Neural cell (in vitro differentiated cells): ENCODE measurements at regions not wholly inside any gene's neighbourhood (a gene's known extent, or its start where the extent isn't known, plus 50 kb on each side); places are given as distances from the start of the nearest gene placed in this dataset.

Source experiments
- H2AFZ ChIP-seq: fragments of 200-600, 300-800 bp; sonication (generic), shearing (Covaris generic); 2 replicates; pipeline ENCODE4 v1.6.0; 2014; ENCODE audit warnings: low read depth, mild to moderate bottlenecking, antibody characterized with exemption, low read length, moderate library complexity
- H3F3A ChIP-seq: fragments of 200-600 bp; shearing (Covaris generic); 2 replicates; pipeline ENCODE4 v1.6.1; 2016; ENCODE audit warnings: mild to moderate bottlenecking, moderate library complexity, mixed read lengths, antibody characterized with exemption, low read length; ENCODE audit not compliant: insufficient read depth, poor library complexity, severe bottlenecking
- H3K27ac ChIP-seq: fragments of 200-600, 300-800 bp; sonication (generic), shearing (Covaris generic); 2 replicates; pipeline ENCODE4 v1.5.1; 2014; ENCODE audit warnings: mild to moderate bottlenecking, low read length, moderate library complexity
- H3K27me3 ChIP-seq: fragments of 300-800, 200-600 bp; sonication (generic), shearing (Covaris generic); 2 replicates; pipeline ENCODE4 v1.6.0; 2014; ENCODE audit warnings: mild to moderate bottlenecking, low read depth, low read length, moderate library complexity; ENCODE audit not compliant: insufficient read depth
- H3K36me3 ChIP-seq: fragments of 300-800, 200-600 bp; sonication (generic), shearing (Covaris generic); 2 replicates; pipeline ENCODE4 v1.5.1; 2014; ENCODE audit warnings: mild to moderate bottlenecking, antibody characterized with exemption, low read length, moderate library complexity; ENCODE audit not compliant: insufficient read depth
- H3K4me2 ChIP-seq: fragments of 300-800, 200-600 bp; sonication (generic), shearing (Covaris generic); 2 replicates; pipeline ENCODE4 v1.6.0; 2014; ENCODE audit warnings: mild to moderate bottlenecking, low read length
- H3K4me3 ChIP-seq: fragments of 300-800, 200-600 bp; sonication (generic), shearing (Covaris generic); 2 replicates; pipeline ENCODE4 v1.5.1; 2014; ENCODE audit warnings: mild to moderate bottlenecking, low read length, moderate library complexity
- H3K79me2 ChIP-seq: fragments of 200-600 bp; shearing (Covaris generic); replicated peaks from 2 replicates; pipeline ENCODE4 v1.6.0; 2014; ENCODE audit warnings: mild to moderate bottlenecking, low read length, moderate library complexity; ENCODE audit not compliant: insufficient read depth
- H3K9ac ChIP-seq: fragments of 300-800, 200-600 bp; sonication (generic), shearing (Covaris generic); 2 replicates; pipeline ENCODE4 v1.6.1; 2016; ENCODE audit warnings: mild to moderate bottlenecking, low read length, mixed read lengths
- H3K9me2 ChIP-seq: fragments of 200-600 bp; shearing (Covaris generic); 2 replicates; pipeline ENCODE4 v1.6.1; 2016; ENCODE audit warnings: mild to moderate bottlenecking, low read length, mixed read lengths; ENCODE audit not compliant: insufficient read depth
- H3K9me3 ChIP-seq: fragments of 200-600, 300-800 bp; sonication (generic), shearing (Covaris generic); 2 replicates; pipeline ENCODE4 v1.6.1; 2016; ENCODE audit warnings: mild to moderate bottlenecking, mixed run types, low read length, moderate library complexity, mixed read lengths
- H4K20me1 ChIP-seq: fragments of 200-600 bp; shearing (Covaris generic); 2 replicates; pipeline ENCODE4 v1.6.1; 2016; ENCODE audit warnings: mild to moderate bottlenecking, mixed run types; ENCODE audit not compliant: insufficient read depth
- EP300 ChIP-seq: fragments of 450-650 bp; conservative IDR thresholded peaks from 2 replicates; pipeline ENCODE4 v1.6.1; 2014; ENCODE audit warnings: antibody characterized with exemption, mild to moderate bottlenecking, moderate library complexity; ENCODE audit not compliant: poor library complexity, severe bottlenecking
- MXI1 ChIP-seq: fragments of 450-650 bp; conservative IDR thresholded peaks from 2 replicates; pipeline ENCODE4 v1.6.1; 2014; ENCODE audit warnings: antibody characterized with exemption, mild to moderate bottlenecking; ENCODE audit not compliant: poor library complexity, severe bottlenecking
- POLR2AphosphoS5 ChIP-seq: IDR thresholded peaks from 2 replicates; pipeline ENCODE4 v1.6.1; 2012
- RAD21 ChIP-seq: fragments of 450-650 bp; conservative IDR thresholded peaks from 2 replicates; pipeline ENCODE4 v1.6.1; 2014; ENCODE audit warnings: antibody characterized with exemption, mild to moderate bottlenecking, moderate library complexity
- SMC3 ChIP-seq: fragments of 450-650 bp; conservative IDR thresholded peaks from 2 replicates; pipeline ENCODE4 v1.6.1; 2014; ENCODE audit warnings: antibody characterized with exemption, mild to moderate bottlenecking, moderate library complexity; ENCODE audit not compliant: poor library complexity
- TAF1 ChIP-seq: IDR thresholded peaks from 2 replicates; pipeline ENCODE4 v1.6.1; 2012; ENCODE audit warnings: low read depth
- TF ChIP-seq, protein P1 (sequence below): IDR thresholded peaks from 2 replicates; pipeline ENCODE4 v1.6.1; 2012; ENCODE audit warnings: borderline replicate concordance
- TF ChIP-seq, protein P2 (sequence below): fragments of 450-650 bp; IDR thresholded peaks from 2 replicates; pipeline ENCODE4 v1.5.1; 2014; ENCODE audit warnings: antibody characterized with exemption, mild to moderate bottlenecking, moderate library complexity; ENCODE audit not compliant: poor library complexity, severe bottlenecking

DNA sequence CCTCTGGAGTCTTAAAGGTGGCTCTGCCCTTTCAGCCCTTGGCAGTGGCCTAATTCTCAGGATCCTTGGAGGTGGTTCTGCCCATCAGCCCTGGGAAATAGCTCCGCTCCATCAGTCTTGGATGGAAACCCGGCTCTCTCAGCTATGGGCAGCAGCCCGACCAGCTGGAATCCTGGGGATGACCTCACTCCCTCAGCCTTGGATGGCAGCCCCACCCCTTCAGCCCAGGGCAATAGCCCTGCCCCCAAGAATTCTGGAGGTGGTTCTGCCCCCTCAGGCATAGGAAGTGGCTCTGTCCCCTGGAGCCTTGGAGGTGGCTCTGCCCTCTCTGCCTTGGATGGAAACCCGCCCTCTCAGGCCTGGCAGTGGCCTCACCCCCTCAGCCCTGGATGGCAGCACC lies 127.7 kb downstream of the RBMX2 start:
- H3K9me3 ChIP-seq: no peaks in the 10 kb centered on the region
- no peak overlapping the region for H2AFZ ChIP-seq
- H3K4me2 ChIP-seq: no peak overlapping the region
- H3K4me3 ChIP-seq: no peak overlapping the region
- H3F3A ChIP-seq: no peaks in the 10 kb centered on the region
- H3K79me2 ChIP-seq: no peaks in the 10 kb centered on the region
- H4K20me1 ChIP-seq: no peaks in the 10 kb centered on the region
- H3K27ac ChIP-seq: no peak overlapping the region
- no peaks in the 10 kb centered on the region for H3K27me3 ChIP-seq
- H3K36me3 ChIP-seq: no peaks in the 10 kb centered on the region
- TF ChIP-seq POLR2AphosphoS5 (no peak), SMC3 (no peak), RAD21 (no peak), MXI1 (no peak), EP300 (no peak), TAF1 (no peak)
- TF ChIP-seq, protein P1, sequence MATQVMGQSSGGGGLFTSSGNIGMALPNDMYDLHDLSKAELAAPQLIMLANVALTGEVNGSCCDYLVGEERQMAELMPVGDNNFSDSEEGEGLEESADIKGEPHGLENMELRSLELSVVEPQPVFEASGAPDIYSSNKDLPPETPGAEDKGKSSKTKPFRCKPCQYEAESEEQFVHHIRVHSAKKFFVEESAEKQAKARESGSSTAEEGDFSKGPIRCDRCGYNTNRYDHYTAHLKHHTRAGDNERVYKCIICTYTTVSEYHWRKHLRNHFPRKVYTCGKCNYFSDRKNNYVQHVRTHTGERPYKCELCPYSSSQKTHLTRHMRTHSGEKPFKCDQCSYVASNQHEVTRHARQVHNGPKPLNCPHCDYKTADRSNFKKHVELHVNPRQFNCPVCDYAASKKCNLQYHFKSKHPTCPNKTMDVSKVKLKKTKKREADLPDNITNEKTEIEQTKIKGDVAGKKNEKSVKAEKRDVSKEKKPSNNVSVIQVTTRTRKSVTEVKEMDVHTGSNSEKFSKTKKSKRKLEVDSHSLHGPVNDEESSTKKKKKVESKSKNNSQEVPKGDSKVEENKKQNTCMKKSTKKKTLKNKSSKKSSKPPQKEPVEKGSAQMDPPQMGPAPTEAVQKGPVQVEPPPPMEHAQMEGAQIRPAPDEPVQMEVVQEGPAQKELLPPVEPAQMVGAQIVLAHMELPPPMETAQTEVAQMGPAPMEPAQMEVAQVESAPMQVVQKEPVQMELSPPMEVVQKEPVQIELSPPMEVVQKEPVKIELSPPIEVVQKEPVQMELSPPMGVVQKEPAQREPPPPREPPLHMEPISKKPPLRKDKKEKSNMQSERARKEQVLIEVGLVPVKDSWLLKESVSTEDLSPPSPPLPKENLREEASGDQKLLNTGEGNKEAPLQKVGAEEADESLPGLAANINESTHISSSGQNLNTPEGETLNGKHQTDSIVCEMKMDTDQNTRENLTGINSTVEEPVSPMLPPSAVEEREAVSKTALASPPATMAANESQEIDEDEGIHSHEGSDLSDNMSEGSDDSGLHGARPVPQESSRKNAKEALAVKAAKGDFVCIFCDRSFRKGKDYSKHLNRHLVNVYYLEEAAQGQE: no peak
- TF ChIP-seq, protein P2, sequence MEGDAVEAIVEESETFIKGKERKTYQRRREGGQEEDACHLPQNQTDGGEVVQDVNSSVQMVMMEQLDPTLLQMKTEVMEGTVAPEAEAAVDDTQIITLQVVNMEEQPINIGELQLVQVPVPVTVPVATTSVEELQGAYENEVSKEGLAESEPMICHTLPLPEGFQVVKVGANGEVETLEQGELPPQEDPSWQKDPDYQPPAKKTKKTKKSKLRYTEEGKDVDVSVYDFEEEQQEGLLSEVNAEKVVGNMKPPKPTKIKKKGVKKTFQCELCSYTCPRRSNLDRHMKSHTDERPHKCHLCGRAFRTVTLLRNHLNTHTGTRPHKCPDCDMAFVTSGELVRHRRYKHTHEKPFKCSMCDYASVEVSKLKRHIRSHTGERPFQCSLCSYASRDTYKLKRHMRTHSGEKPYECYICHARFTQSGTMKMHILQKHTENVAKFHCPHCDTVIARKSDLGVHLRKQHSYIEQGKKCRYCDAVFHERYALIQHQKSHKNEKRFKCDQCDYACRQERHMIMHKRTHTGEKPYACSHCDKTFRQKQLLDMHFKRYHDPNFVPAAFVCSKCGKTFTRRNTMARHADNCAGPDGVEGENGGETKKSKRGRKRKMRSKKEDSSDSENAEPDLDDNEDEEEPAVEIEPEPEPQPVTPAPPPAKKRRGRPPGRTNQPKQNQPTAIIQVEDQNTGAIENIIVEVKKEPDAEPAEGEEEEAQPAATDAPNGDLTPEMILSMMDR: no peak
- H3K9ac ChIP-seq: no peak overlapping the region
- no peaks in the 10 kb centered on the region for H3K9me2 ChIP-seq

DNA sequence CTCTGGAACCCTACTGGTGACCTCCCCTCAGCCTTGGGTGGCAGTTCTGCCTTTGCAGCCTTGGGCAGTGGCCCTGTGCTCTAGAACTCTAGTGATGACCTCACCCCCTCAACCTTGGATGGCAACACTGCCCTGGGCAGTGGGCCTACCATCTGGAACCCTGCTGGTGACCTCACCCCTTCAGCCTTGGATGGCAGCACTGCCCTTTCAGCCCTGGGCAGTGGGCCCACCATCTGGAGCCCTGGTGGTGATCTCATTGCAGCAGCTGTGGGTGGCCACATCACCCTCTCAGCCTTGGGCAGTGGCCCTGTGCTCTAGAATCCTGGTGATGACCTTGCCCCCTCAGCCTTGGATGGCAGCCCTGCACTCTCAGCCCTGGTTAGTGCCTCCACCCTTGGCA lies 129.3 kb downstream of the RBMX2 start:
- Histone ChIP-seq H3K9me3 (no peaks in the 10 kb centered on the region), H3K4me2 (no peak overlapping the region), H3K4me3 (no peak overlapping the region), H3K36me3 (no peaks in the 10 kb centered on the region), H3K9ac (no peak overlapping the region), H4K20me1 (no peaks in the 10 kb centered on the region), H2AFZ (no peak overlapping the region), H3K9me2 (no peaks in the 10 kb centered on the region), H3F3A (no peaks in the 10 kb centered on the region), H3K27me3 (no peaks in the 10 kb centered on the region), H3K79me2 (no peaks in the 10 kb centered on the region), H3K27ac (no peak overlapping the region)
- TF ChIP-seq MXI1 (no peak), EP300 (no peak), TAF1 (no peak), RAD21 (no peak), POLR2AphosphoS5 (no peak), SMC3 (no peak)
- TF ChIP-seq, protein P1: no peak
- TF ChIP-seq, protein P2: no peak
